CD14-positive monocyte (primary cell): ENCODE measurements at regions not wholly inside any gene's neighbourhood (a gene's known extent, or its start where the extent isn't known, plus 50 kb on each side); places are given as distances from the start of the nearest gene placed in this dataset.

Source experiments
- DNase-seq, 3 donors: peaks; one replicate each; pipeline ENCODE4 v3.0.0-alpha.2; 2011 to 2022
- H2AFZ ChIP-seq: 2 replicates; pipeline ENCODE4 v1.6.0; 2012; ENCODE audit warnings: mild to moderate bottlenecking, low read depth, low read length, inconsistent platforms; ENCODE audit not compliant: insufficient read depth, poor library complexity, severe bottlenecking
- H3K27ac ChIP-seq, 2 donors: 1 replicate in 1 of 2; 2 replicates in 1 of 2; pipeline ENCODE4 v1.5.1; 2012 to 2013; ENCODE audit warnings: low read length in 2 of 2, control low read depth in 1 of 2, inconsistent platforms in 1 of 2, low read depth in 1 of 2, mild to moderate bottlenecking in 1 of 2
- H3K27me3 ChIP-seq, 2 donors: one replicate each; pipeline versions ENCODE4 v1.6.0 to v1.6.1; 2011 to 2013; ENCODE audit warnings: low read length in 2 of 2; ENCODE audit not compliant: control insufficient read depth in 2 of 2, insufficient read depth in 2 of 2
- H3K36me3 ChIP-seq, 2 donors: replicated peaks in 1 of 2; 1 replicate in 1 of 2; 2 replicates in 1 of 2; pipeline versions ENCODE4 v1.5.1 to v1.6.1; 2012 to 2013; ENCODE audit warnings: low read length in 2 of 2, control low read depth in 1 of 2, inconsistent platforms in 1 of 2, mild to moderate bottlenecking in 1 of 2; ENCODE audit not compliant: insufficient read depth in 2 of 2, control insufficient read depth in 1 of 2
- H3K4me1 ChIP-seq, 2 donors: 1 replicate in 1 of 2; 2 replicates in 1 of 2; pipeline versions ENCODE4 v1.5.1 to v1.6.1; 2012 to 2013; ENCODE audit warnings: low read length in 2 of 2, control low read depth in 1 of 2, inconsistent platforms in 1 of 2, mild to moderate bottlenecking in 1 of 2, moderate library complexity in 1 of 2; ENCODE audit not compliant: insufficient read depth in 2 of 2, control insufficient read depth in 1 of 2
- H3K4me2 ChIP-seq: replicated peaks from 2 replicates; pipeline ENCODE3; 2012; ENCODE audit warnings: low read length, moderate library complexity, mild to moderate bottlenecking; ENCODE audit not compliant: poor library complexity, severe bottlenecking; ENCODE audit errors: extremely low read depth
- H3K4me3 ChIP-seq, 3 experiments: fragments of 200-600 bp in 1 of 3; sonication (generic) in 1 of 3; replicated peaks in 1 of 3; 1 replicate in 2 of 3; 2 replicates in 1 of 3; pipeline ENCODE4 v1.5.1; 2011 to 2013; ENCODE audit warnings: low read length in 3 of 3, mild to moderate bottlenecking in 3 of 3, control low read depth in 2 of 3, low read depth in 2 of 3, inconsistent platforms in 1 of 3, moderate library complexity in 1 of 3
- H3K79me2 ChIP-seq: 2 replicates; pipeline ENCODE4 v1.6.0; 2012; ENCODE audit warnings: mild to moderate bottlenecking, control low read depth, inconsistent platforms, low read length, moderate library complexity; ENCODE audit not compliant: insufficient read depth
- H3K9ac ChIP-seq: 2 replicates; pipeline ENCODE4 v1.6.0; 2017; ENCODE audit warnings: low read length, mild to moderate bottlenecking; ENCODE audit not compliant: insufficient read depth, poor library complexity, severe bottlenecking
- H3K9me3 ChIP-seq, 2 donors: replicated peaks in 1 of 2; 1 replicate in 1 of 2; 2 replicates in 1 of 2; pipeline versions ENCODE4 v1.5.1 to v1.6.1; 2012 to 2013; ENCODE audit warnings: low read length in 2 of 2, control low read depth in 1 of 2; ENCODE audit not compliant: control insufficient read depth in 1 of 2, insufficient read depth in 1 of 2
- H4K20me1 ChIP-seq: 2 replicates; pipeline ENCODE4 v1.6.0; 2012; ENCODE audit warnings: mild to moderate bottlenecking, low read length, control low read depth, moderate library complexity; ENCODE audit not compliant: insufficient read depth
- H3K27ac Mint-ChIP-seq, 7 donors: one replicate each; pipeline ENCODE4 v1.8.0; 2020; ENCODE audit warnings: mild to moderate bottlenecking in 7 of 7, mixed read lengths in 7 of 7, moderate library complexity in 6 of 7, inconsistent platforms in 2 of 7
- H3K27me3 Mint-ChIP-seq, 3 donors: one replicate each; pipeline ENCODE4 v1.8.0; 2021 to 2022; ENCODE audit warnings: low read depth in 3 of 3, mild to moderate bottlenecking in 3 of 3, mixed read lengths in 3 of 3, moderate library complexity in 3 of 3, inconsistent platforms in 1 of 3
- H3K36me3 Mint-ChIP-seq, 2 donors: one replicate each; pipeline ENCODE4 v1.8.0; 2020; ENCODE audit warnings: mixed read lengths in 2 of 2, inconsistent platforms in 1 of 2, mild to moderate bottlenecking in 1 of 2
- H3K4me1 Mint-ChIP-seq: one replicate; pipeline ENCODE4 v1.8.0; 2020; ENCODE audit warnings: mild to moderate bottlenecking, mixed read lengths
- H3K4me3 Mint-ChIP-seq, 2 donors: one replicate each; pipeline ENCODE4 v1.8.0; 2020; ENCODE audit warnings: mild to moderate bottlenecking in 2 of 2, mixed read lengths in 2 of 2, moderate library complexity in 1 of 2
- H3K9me3 Mint-ChIP-seq, 7 donors: one replicate each; pipeline ENCODE4 v1.8.0; 2020 to 2022; ENCODE audit warnings: mixed read lengths in 7 of 7, mild to moderate bottlenecking in 6 of 7, moderate library complexity in 6 of 7, inconsistent platforms in 2 of 7
- CTCF ChIP-seq: fragments of 200-600 bp; IDR thresholded peaks from one replicate; pipeline ENCODE4 v1.8.0; 2022; ENCODE audit warnings: antibody characterized with exemption, mild to moderate bottlenecking
- WGBS: methylation state at CpG from one replicate; pipeline ENCODE4 v1.1.5; 2013; ENCODE audit warnings: missing lambda C conversion rate; ENCODE audit not compliant: insufficient coverage; 5-methylcytosine and 5-hydroxymethylcytosine counted together
- intact Hi-C, 2 donors: fragments of 100-400 bp; cut with micrococcal nuclease; formaldehyde crosslinking; loops; one replicate each; pipeline versions ENCODE4 v1.15.0 to v1.15.1; 2023

DNA sequence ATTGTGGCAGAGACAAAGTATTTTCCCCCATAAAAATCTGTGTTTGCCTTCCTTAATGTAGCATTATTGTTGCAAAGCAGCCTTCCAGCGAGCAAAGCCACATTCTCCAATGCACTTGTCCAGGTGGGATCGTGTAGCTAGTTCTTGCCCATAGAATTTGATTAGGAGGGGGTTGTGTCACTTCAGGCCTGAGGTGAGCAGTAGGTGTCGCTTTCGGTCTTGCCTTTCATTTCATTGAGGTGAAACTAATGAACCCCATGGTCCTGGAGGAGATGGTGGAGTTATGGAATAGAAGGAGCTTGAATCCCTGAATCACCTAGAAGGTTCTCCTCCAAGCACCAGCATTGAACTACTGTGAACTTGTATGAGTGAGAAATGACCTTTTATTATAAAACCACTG is 318.9 kb upstream of the PBX1 start:
- Histone ChIP-seq H3K36me3 (no peaks in the 10 kb centered on the region), H4K20me1 (no peaks in the 10 kb centered on the region), H3K9ac (no peak overlapping the region), H3K79me2 (no peaks in the 10 kb centered on the region), H3K4me1 (no peaks in the 10 kb centered on the region), H3K27ac (no peak overlapping the region), H3K4me2 (no peak overlapping the region), H2AFZ (no peak overlapping the region), H3K27me3 (no peaks in the 10 kb centered on the region), H3K4me3 (no peak overlapping the region), H3K9me3 (peaks cover 0 to 5% of the 10 kb centered on the region in 2 donors)
- Mint-ChIP-seq H3K4me1 (no peaks in the 10 kb centered on the region), H3K27ac (no peak overlapping the region), H3K9me3 (peaks cover 0 to 4% (median 3%) of the 10 kb centered on the region in 7 donors), H3K4me3 (no peak overlapping the region), H3K27me3 (no peaks in the 10 kb centered on the region), H3K36me3 (no peaks in the 10 kb centered on the region)
- no CpG with 5 or more reads among the region's 4 CpGs for WGBS
- intact Hi-C loops = no loop called here
- no peak for DNase-seq
- no peak for TF ChIP-seq CTCF

DNA sequence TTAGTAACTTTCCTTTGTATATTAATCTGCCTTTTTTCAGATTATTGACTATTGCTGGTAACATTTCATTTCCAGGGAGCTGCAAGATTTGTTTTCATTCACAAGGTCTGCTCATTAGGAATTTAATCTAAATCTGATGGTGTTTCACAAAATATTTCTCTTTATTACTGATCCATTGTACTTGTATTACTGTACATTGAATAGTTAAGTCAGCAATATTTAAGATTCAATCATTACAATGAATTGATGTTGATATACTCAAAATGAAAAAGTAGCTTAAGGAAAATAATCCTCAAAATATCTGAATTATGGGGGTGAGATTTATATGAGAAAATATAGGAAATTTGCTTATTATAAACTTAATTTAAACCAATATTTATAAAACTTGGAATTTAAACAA is 308.6 kb upstream of the PBX1 start:
- DNase-seq = no peak
- no peaks in the 10 kb centered on the region for H3K36me3 ChIP-seq
- Mint-ChIP-seq H3K9me3 (peaks cover 0 to 9% (median 6%) of the 10 kb centered on the region in 7 donors), H3K4me1 (no peaks in the 10 kb centered on the region), H3K27ac (no peak overlapping the region), H3K36me3 (no peaks in the 10 kb centered on the region), H3K27me3 (peaks cover 0 to 1% (median 0%) of the 10 kb centered on the region in 3 donors), H3K4me3 (no peak overlapping the region)
- no peaks in the 10 kb centered on the region for H3K79me2 ChIP-seq
- no peaks in the 10 kb centered on the region for H3K4me1 ChIP-seq
- no peaks in the 10 kb centered on the region for H4K20me1 ChIP-seq
- no peaks in the 10 kb centered on the region for H3K27me3 ChIP-seq
- peaks cover 12% of the 10 kb centered on the region in 2 donors for H3K9me3 ChIP-seq
- H3K27ac ChIP-seq = no peak overlapping the region
- no peak overlapping the region for H3K4me3 ChIP-seq
- H2AFZ ChIP-seq = no peak overlapping the region
- H3K9ac ChIP-seq = no peak overlapping the region
- no peak for TF ChIP-seq CTCF
- no peak overlapping the region for H3K4me2 ChIP-seq
- intact Hi-C loops = no loop called here
